ENCODE measurements at regions not wholly inside any gene's neighbourhood (a gene's known extent, or its start where the extent isn't known, plus 50 kb on each side); places are given as distances from the start of the nearest gene placed in this dataset.
"Not testable (repeated sequence)": the region's sequence is repeated elsewhere in the genome, so short reads cannot be mapped to it uniquely, and the experiment has no call there.

GRCh38 chrY:7484455-7485285 lies 573.1 kb upstream of the AMELY start:
- H2BK120ac ChIP-seq (ENCODE audit: low read depth, low read length); H3K9ac ChIP-seq (ENCODE audit: low read depth, low read length, poor library complexity); H2BK12ac ChIP-seq (ENCODE audit: low read length); H3K4me3 ChIP-seq (ENCODE audit: low read length in 2 of 2); H3K14ac ChIP-seq (ENCODE audit: low read length); H3K23ac ChIP-seq (ENCODE audit: low read depth, low read length, poor library complexity); H3K4me1 ChIP-seq (ENCODE audit: control insufficient read depth in 2 of 2, insufficient read depth in 1 of 2, low read depth in 1 of 2, low read length in 2 of 2); H4K91ac ChIP-seq (ENCODE audit: low read depth, low read length, poor library complexity); H3K79me1 ChIP-seq (ENCODE audit: low read depth, low read length); H2AK5ac ChIP-seq (ENCODE audit: low read depth, low read length); H2BK5ac ChIP-seq (ENCODE audit: low read length); H3K36me3 ChIP-seq (replicated peaks in 1 of 2; ENCODE audit: control insufficient read depth in 2 of 2, insufficient read depth in 2 of 2, low read length in 2 of 2); H2BK15ac ChIP-seq (ENCODE audit: low read length); H3K27ac ChIP-seq (replicated peaks; ENCODE audit: low read length); H3K9me3 ChIP-seq (replicated peaks in 1 of 2; ENCODE audit: control insufficient read depth in 2 of 2, insufficient read depth in 1 of 2, low read depth in 1 of 2, low read length in 2 of 2); H4K8ac ChIP-seq (ENCODE audit: low read depth, low read length); H3K18ac ChIP-seq (ENCODE audit: low read length); DNase-seq (ENCODE audit: low spot score); H3K4ac ChIP-seq (ENCODE audit: low read length); H2AFZ ChIP-seq (ENCODE audit: low read length); H3K4me2 ChIP-seq (ENCODE audit: insufficient read depth, low read length, poor library complexity, severe bottlenecking); H3K27me3 ChIP-seq (ENCODE audit: control insufficient read depth in 3 of 3, insufficient read depth in 3 of 3, low read depth in 1 of 3, low read length in 3 of 3): not testable (repeated sequence)
- WGBS, 2 donors (ENCODE audit: extremely low coverage in 2 of 2, insufficient read length in 2 of 2, insufficient replicate concordance in 1 of 2) = no CpG with 5 or more reads among the region's 8 CpGs

DNA sequence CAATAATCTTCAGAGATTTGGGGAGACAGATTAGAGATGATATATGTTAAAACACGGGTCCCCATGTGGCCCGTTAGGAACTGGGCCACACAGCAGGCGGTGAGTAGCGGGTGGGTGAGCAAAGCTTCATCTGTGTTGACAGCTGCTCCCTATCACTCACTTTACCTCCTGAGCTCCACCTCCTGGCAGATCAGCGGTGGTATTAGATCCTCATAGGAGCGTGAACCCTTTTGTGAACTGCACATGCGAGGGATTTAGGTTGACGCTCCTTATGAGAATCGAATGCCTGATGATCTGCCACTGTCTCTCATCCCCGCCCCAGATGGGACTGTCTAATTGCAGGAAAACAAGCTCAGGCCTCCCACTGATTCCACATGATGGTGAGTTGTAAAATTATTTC lies 560.4 kb upstream of the AMELY start:
- no peak overlapping the region for H2BK5ac ChIP-seq (ENCODE audit: low read length)
- no peak overlapping the region for H2AK5ac ChIP-seq (ENCODE audit: low read depth, low read length)
- no peak overlapping the region for H3K4me3 ChIP-seq (ENCODE audit: low read length in 2 of 2)
- H3K23ac ChIP-seq (ENCODE audit: low read depth, low read length, poor library complexity) = no peak overlapping the region
- H3K27me3 ChIP-seq (ENCODE audit: control insufficient read depth in 3 of 3, insufficient read depth in 3 of 3, low read depth in 1 of 3, low read length in 3 of 3) = no peaks in the 10 kb centered on the region
- no peaks in the 10 kb centered on the region for H3K9me3 ChIP-seq (replicated peaks in 1 of 2; ENCODE audit: control insufficient read depth in 2 of 2, insufficient read depth in 1 of 2, low read depth in 1 of 2, low read length in 2 of 2)
- H2AFZ ChIP-seq (ENCODE audit: low read length) = no peak overlapping the region
- no peak overlapping the region for H2BK15ac ChIP-seq (ENCODE audit: low read length)
- H3K9ac ChIP-seq (ENCODE audit: low read depth, low read length, poor library complexity) = no peak overlapping the region
- no peak overlapping the region for H3K18ac ChIP-seq (ENCODE audit: low read length)
- no peak overlapping the region for H3K14ac ChIP-seq (ENCODE audit: low read length)
- H3K4me2 ChIP-seq (ENCODE audit: insufficient read depth, low read length, poor library complexity, severe bottlenecking) = no peak overlapping the region
- H3K36me3 ChIP-seq (replicated peaks in 1 of 2; ENCODE audit: control insufficient read depth in 2 of 2, insufficient read depth in 2 of 2, low read length in 2 of 2) = no peaks in the 10 kb centered on the region
- no peak overlapping the region for H3K27ac ChIP-seq (replicated peaks; ENCODE audit: low read length)
- H2BK120ac ChIP-seq (ENCODE audit: low read depth, low read length) = no peak overlapping the region
- no peak overlapping the region for H2BK12ac ChIP-seq (ENCODE audit: low read length)
- WGBS, 2 donors (ENCODE audit: extremely low coverage in 2 of 2, insufficient read length in 2 of 2, insufficient replicate concordance in 1 of 2) = no CpG with 5 or more reads among the region's 10 CpGs
- no peak overlapping the region for H4K8ac ChIP-seq (ENCODE audit: low read depth, low read length)
- no peak overlapping the region for H4K91ac ChIP-seq (ENCODE audit: low read depth, low read length, poor library complexity)
- H3K4me1 ChIP-seq (ENCODE audit: control insufficient read depth in 2 of 2, insufficient read depth in 1 of 2, low read depth in 1 of 2, low read length in 2 of 2) = no peaks in the 10 kb centered on the region
- H3K4ac ChIP-seq (ENCODE audit: low read length) = no peak overlapping the region
- no peak for DNase-seq (ENCODE audit: low spot score)
- H3K79me1 ChIP-seq (ENCODE audit: low read depth, low read length) = no peaks in the 10 kb centered on the region

- Histone ChIP-seq H2BK120ac (ENCODE audit: low read depth, low read length) (no peak overlapping the region), H2AK5ac (ENCODE audit: low read depth, low read length) (no peak overlapping the region), H3K4ac (ENCODE audit: low read length) (no peak overlapping the region), H2AFZ (ENCODE audit: low read length) (no peak overlapping the region), H3K14ac (ENCODE audit: low read length) (no peak overlapping the region), H4K8ac (ENCODE audit: low read depth, low read length) (no peak overlapping the region), H4K91ac (ENCODE audit: low read depth, low read length, poor library complexity) (no peak overlapping the region), H3K4me3 (ENCODE audit: low read length in 2 of 2) (no peak overlapping the region), H2BK15ac (ENCODE audit: low read length) (no peak overlapping the region), H3K18ac (ENCODE audit: low read length) (no peak overlapping the region), H3K4me2 (ENCODE audit: insufficient read depth, low read length, poor library complexity, severe bottlenecking) (no peak overlapping the region), H3K36me3 (replicated peaks in 1 of 2; ENCODE audit: control insufficient read depth in 2 of 2, insufficient read depth in 2 of 2, low read length in 2 of 2) (no peaks in the 10 kb centered on the region), H2BK5ac (ENCODE audit: low read length) (no peak overlapping the region), H3K23ac (ENCODE audit: low read depth, low read length, poor library complexity) (no peak overlapping the region), H3K9ac (ENCODE audit: low read depth, low read length, poor library complexity) (no peak overlapping the region), H3K27ac (replicated peaks; ENCODE audit: low read length) (no peak overlapping the region), H2BK12ac (ENCODE audit: low read length) (no peak overlapping the region), H3K4me1 (ENCODE audit: control insufficient read depth in 2 of 2, insufficient read depth in 1 of 2, low read depth in 1 of 2, low read length in 2 of 2) (no peaks in the 10 kb centered on the region), H3K27me3 (ENCODE audit: control insufficient read depth in 3 of 3, insufficient read depth in 3 of 3, low read depth in 1 of 3, low read length in 3 of 3) (no peaks in the 10 kb centered on the region), H3K9me3 (replicated peaks in 1 of 2; ENCODE audit: control insufficient read depth in 2 of 2, insufficient read depth in 1 of 2, low read depth in 1 of 2, low read length in 2 of 2) (no peaks in the 10 kb centered on the region), H3K79me1 (ENCODE audit: low read depth, low read length) (no peaks in the 10 kb centered on the region)
- no peak for DNase-seq (ENCODE audit: low spot score)
These were observed 558.5 kb upstream of the AMELY start for GRCh38 chrY:7470037-7470436.

- Histone ChIP-seq H3K27me3 (ENCODE audit: control insufficient read depth in 3 of 3, insufficient read depth in 3 of 3, low read depth in 1 of 3, low read length in 3 of 3) (no peaks in the 10 kb centered on the region), H3K36me3 (replicated peaks in 1 of 2; ENCODE audit: control insufficient read depth in 2 of 2, insufficient read depth in 2 of 2, low read length in 2 of 2) (no peaks in the 10 kb centered on the region), H2BK12ac (ENCODE audit: low read length) (no peak overlapping the region), H3K9me3 (replicated peaks in 1 of 2; ENCODE audit: control insufficient read depth in 2 of 2, insufficient read depth in 1 of 2, low read depth in 1 of 2, low read length in 2 of 2) (no peaks in the 10 kb centered on the region), H3K4me1 (ENCODE audit: control insufficient read depth in 2 of 2, insufficient read depth in 1 of 2, low read depth in 1 of 2, low read length in 2 of 2) (no peaks in the 10 kb centered on the region), H2BK15ac (ENCODE audit: low read length) (no peak overlapping the region), H2BK120ac (ENCODE audit: low read depth, low read length) (no peak overlapping the region), H3K9ac (ENCODE audit: low read depth, low read length, poor library complexity) (no peak overlapping the region), H2BK5ac (ENCODE audit: low read length) (no peak overlapping the region), H2AK5ac (ENCODE audit: low read depth, low read length) (no peak overlapping the region), H3K4ac (ENCODE audit: low read length) (no peak overlapping the region), H3K27ac (replicated peaks; ENCODE audit: low read length) (no peak overlapping the region), H3K4me3 (ENCODE audit: low read length in 2 of 2) (no peak overlapping the region), H2AFZ (ENCODE audit: low read length) (no peak overlapping the region), H3K79me1 (ENCODE audit: low read depth, low read length) (no peaks in the 10 kb centered on the region), H4K91ac (ENCODE audit: low read depth, low read length, poor library complexity) (no peak overlapping the region), H4K8ac (ENCODE audit: low read depth, low read length) (no peak overlapping the region), H3K14ac (ENCODE audit: low read length) (no peak overlapping the region), H3K23ac (ENCODE audit: low read depth, low read length, poor library complexity) (no peak overlapping the region), H3K4me2 (ENCODE audit: insufficient read depth, low read length, poor library complexity, severe bottlenecking) (no peak overlapping the region), H3K18ac (ENCODE audit: low read length) (no peak overlapping the region)
- no peak for DNase-seq (ENCODE audit: low spot score)
- WGBS, 2 donors (ENCODE audit: extremely low coverage in 2 of 2, insufficient read length in 2 of 2, insufficient replicate concordance in 1 of 2) = no CpG with 5 or more reads among the region's 4 CpGs
These were observed 557.6 kb upstream of the AMELY start for GRCh38 chrY:7468951-7469745.
